Hepatocyte (in vitro differentiated cells): ENCODE measurements at regions not wholly inside any gene's neighbourhood (a gene's known extent, or its start where the extent isn't known, plus 50 kb on each side); places are given as distances from the start of the nearest gene placed in this dataset.

Experiments used
- DNase-seq: peaks from one replicate; pipeline ENCODE4 v3.0.0-alpha.2; 2016; ENCODE audit warnings: low spot score
- H2AFZ ChIP-seq: fragments of 200-600 bp; sonication (generic); 2 replicates; pipeline ENCODE4 v1.6.0; 2016; ENCODE audit warnings: antibody characterized with exemption, mild to moderate bottlenecking
- H3K27ac ChIP-seq: fragments of 200-600 bp; sonication (generic); 2 replicates; pipeline ENCODE4 v1.5.1; 2016; ENCODE audit warnings: mild to moderate bottlenecking
- H3K27me3 ChIP-seq: fragments of 200-600 bp; sonication (generic); 2 replicates; pipeline ENCODE4 v1.6.1; 2016
- H3K36me3 ChIP-seq: fragments of 200-600 bp; sonication (generic); replicated peaks from 2 replicates; pipeline ENCODE4 v1.5.1; 2016; ENCODE audit warnings: low read depth; ENCODE audit not compliant: insufficient read depth
- H3K4me1 ChIP-seq: fragments of 200-600 bp; sonication (generic); 2 replicates; pipeline ENCODE4 v1.5.1; 2016; ENCODE audit warnings: mild to moderate bottlenecking, moderate library complexity; ENCODE audit not compliant: insufficient read depth
- H3K4me2 ChIP-seq: fragments of 200-600 bp; sonication (generic); 2 replicates; pipeline ENCODE4 v1.6.0; 2016
- H3K4me3 ChIP-seq: fragments of 200-600 bp; sonication (generic); 2 replicates; pipeline ENCODE4 v1.5.1; 2016; ENCODE audit warnings: mild to moderate bottlenecking
- H3K79me2 ChIP-seq: fragments of 200-600 bp; sonication (generic); 2 replicates; pipeline ENCODE4 v1.6.0; 2017; ENCODE audit warnings: mild to moderate bottlenecking
- H3K9me2 ChIP-seq: fragments of 200-600 bp; sonication (generic); replicated peaks from 2 replicates; pipeline ENCODE4 v1.6.0; 2017; ENCODE audit warnings: mild to moderate bottlenecking; ENCODE audit not compliant: insufficient read depth
- H3K9me3 ChIP-seq: fragments of 200-600 bp; sonication (generic); 2 replicates; pipeline ENCODE4 v1.5.1; 2016; ENCODE audit warnings: low read depth, mild to moderate bottlenecking
- H4K20me1 ChIP-seq: fragments of 200-600 bp; sonication (generic); 2 replicates; pipeline ENCODE4 v1.6.0; 2016; ENCODE audit warnings: mild to moderate bottlenecking; ENCODE audit not compliant: insufficient read depth, poor library complexity, severe bottlenecking
- EZH2 ChIP-seq: fragments of 200-600 bp; sonication (generic); IDR thresholded peaks from 2 replicates; pipeline ENCODE4 v1.6.1; 2016; ENCODE audit warnings: antibody characterized with exemption, mild to moderate bottlenecking, borderline replicate concordance
- EZH2phosphoT487 ChIP-seq: fragments of 200-600 bp; sonication (generic); IDR thresholded peaks from one replicate; pipeline ENCODE4 v1.6.1; 2018; ENCODE audit warnings: antibody characterized with exemption, mild to moderate bottlenecking, low read depth, moderate library complexity; ENCODE audit not compliant: unreplicated experiment, severe bottlenecking
- WGBS: methylation state at CpG from one replicate; pipeline ENCODE4 v1.1.6; 2016; ENCODE audit warnings: low lambda C conversion rate; ENCODE audit errors: missing lambda C conversion rate; 5-methylcytosine and 5-hydroxymethylcytosine counted together
- TF ChIP-seq, protein P1 (sequence below): fragments of 200-600 bp; sonication (generic); IDR thresholded peaks from 2 replicates; pipeline ENCODE4 v1.5.1; 2016; ENCODE audit warnings: antibody characterized with exemption, mild to moderate bottlenecking; ENCODE audit not compliant: poor library complexity

DNA sequence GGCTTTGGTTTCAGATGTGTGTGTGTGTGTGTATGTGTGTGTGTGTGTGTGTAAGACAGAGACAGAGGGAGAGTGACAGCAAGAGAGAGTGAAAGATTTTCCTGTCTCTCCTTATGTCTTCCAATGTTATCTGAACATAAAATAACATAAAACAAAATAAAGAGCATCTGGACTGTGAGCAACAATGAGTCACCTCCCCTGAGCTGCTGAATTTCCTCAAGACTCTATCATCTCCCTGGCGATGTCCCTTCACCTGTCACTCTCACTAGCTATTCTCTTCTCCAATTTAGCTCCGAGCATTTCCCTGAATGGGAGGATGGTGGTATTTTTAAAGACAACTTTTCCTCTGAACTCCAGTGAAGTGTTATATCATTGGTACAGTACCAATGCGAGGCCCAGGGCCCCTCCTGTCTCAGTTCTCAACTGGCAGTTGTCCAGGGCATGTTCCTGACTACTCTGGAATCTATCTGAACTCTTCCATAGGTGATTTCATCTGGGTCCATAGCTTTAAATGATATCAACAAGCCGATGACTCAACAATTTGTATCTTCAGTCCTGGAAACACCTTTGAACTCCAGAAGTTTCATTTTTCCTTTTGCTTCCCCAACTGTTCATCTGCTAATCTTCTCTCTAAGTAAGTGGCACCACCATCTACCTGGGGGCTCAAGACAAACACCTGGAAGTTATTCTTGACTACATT is 195.0 kb upstream of the CLNK start:
- 90% methylated on average over 4 of the region's 4 CpGs for WGBS
- Histone ChIP-seq H2AFZ (no peak overlapping the region), H3K9me2 (no peaks in the 10 kb centered on the region), H3K4me2 (no peak overlapping the region), H3K4me1 (no peaks in the 10 kb centered on the region), H3K27ac (no peak overlapping the region), H3K36me3 (no peaks in the 10 kb centered on the region), H3K79me2 (no peaks in the 10 kb centered on the region), H4K20me1 (no peaks in the 10 kb centered on the region), H3K4me3 (no peak overlapping the region), H3K9me3 (no peaks in the 10 kb centered on the region), H3K27me3 (no peaks in the 10 kb centered on the region)
- peak; percentile 11 for DNase-seq
- TF ChIP-seq EZH2phosphoT487 (no peak), EZH2 (no peak)
- TF ChIP-seq, protein P1, sequence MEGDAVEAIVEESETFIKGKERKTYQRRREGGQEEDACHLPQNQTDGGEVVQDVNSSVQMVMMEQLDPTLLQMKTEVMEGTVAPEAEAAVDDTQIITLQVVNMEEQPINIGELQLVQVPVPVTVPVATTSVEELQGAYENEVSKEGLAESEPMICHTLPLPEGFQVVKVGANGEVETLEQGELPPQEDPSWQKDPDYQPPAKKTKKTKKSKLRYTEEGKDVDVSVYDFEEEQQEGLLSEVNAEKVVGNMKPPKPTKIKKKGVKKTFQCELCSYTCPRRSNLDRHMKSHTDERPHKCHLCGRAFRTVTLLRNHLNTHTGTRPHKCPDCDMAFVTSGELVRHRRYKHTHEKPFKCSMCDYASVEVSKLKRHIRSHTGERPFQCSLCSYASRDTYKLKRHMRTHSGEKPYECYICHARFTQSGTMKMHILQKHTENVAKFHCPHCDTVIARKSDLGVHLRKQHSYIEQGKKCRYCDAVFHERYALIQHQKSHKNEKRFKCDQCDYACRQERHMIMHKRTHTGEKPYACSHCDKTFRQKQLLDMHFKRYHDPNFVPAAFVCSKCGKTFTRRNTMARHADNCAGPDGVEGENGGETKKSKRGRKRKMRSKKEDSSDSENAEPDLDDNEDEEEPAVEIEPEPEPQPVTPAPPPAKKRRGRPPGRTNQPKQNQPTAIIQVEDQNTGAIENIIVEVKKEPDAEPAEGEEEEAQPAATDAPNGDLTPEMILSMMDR: no peak

DNA sequence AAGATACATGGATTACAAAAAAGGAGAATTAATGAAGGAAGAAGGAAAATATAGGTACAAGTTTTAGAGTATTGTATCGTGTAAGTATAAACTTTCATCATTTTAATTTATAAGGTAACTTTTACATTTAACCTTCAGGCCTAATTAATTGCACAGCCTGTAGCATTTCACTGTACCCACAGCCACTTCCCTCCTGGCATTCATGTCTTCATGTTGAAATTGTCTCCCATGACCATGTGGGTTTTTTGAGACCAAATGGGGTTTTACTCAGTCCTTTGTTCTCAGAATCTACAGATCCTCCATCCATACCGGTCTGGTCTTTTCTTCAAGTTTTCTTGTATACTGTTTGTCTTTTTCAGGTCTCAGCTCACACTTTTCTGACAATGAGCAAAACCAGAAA is 194.3 kb upstream of the CLNK start:
- WGBS: 97% methylated on average over 2 of the region's 2 CpGs
- Histone ChIP-seq H3K79me2 (no peaks in the 10 kb centered on the region), H2AFZ (no peak overlapping the region), H3K27ac (no peak overlapping the region), H3K27me3 (no peaks in the 10 kb centered on the region), H4K20me1 (no peaks in the 10 kb centered on the region), H3K4me3 (no peak overlapping the region), H3K36me3 (no peaks in the 10 kb centered on the region), H3K9me2 (no peaks in the 10 kb centered on the region), H3K4me1 (no peaks in the 10 kb centered on the region), H3K4me2 (no peak overlapping the region), H3K9me3 (no peaks in the 10 kb centered on the region)
- DNase-seq: no peak
- TF ChIP-seq, protein P1: no peak
- no peak for TF ChIP-seq EZH2phosphoT487
- TF ChIP-seq EZH2: no peak

DNA sequence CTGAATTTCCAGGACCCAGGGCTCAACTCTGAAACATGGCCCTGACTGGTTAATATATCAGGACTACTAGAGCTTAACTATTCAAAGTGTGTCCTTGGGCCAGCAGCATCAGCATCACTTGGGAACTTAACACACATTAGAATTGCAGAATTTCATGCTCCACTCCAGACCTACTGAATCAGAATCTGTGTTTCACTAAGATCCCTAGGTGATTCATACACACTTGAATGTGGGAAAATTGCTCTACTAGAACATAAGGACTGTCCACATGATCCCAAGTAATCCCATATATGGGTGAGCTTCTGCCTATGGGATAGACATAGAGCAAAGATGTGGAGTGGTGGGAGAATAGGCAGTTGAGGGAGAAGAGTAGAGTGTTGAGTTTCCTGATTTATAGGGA is 192.5 kb upstream of the CLNK start:
- no peaks in the 10 kb centered on the region for H4K20me1 ChIP-seq
- H3K9me3 ChIP-seq: no peaks in the 10 kb centered on the region
- H3K4me1 ChIP-seq: no peaks in the 10 kb centered on the region
- H3K27ac ChIP-seq: no peak overlapping the region
- no peak for DNase-seq
- TF ChIP-seq, protein P1: no peak
- no peak for TF ChIP-seq EZH2
- no peak for TF ChIP-seq EZH2phosphoT487
- H3K36me3 ChIP-seq: no peaks in the 10 kb centered on the region
- H3K4me3 ChIP-seq: no peak overlapping the region
- no peaks in the 10 kb centered on the region for H3K27me3 ChIP-seq
- no peak overlapping the region for H2AFZ ChIP-seq
- H3K79me2 ChIP-seq: no peaks in the 10 kb centered on the region
- H3K4me2 ChIP-seq: no peak overlapping the region
- no peaks in the 10 kb centered on the region for H3K9me2 ChIP-seq
